Body of pancreas (tissue), 4 donors: ENCODE measurements at regions not wholly inside any gene's neighbourhood (a gene's known extent, or its start where the extent isn't known, plus 50 kb on each side); places are given as distances from the start of the nearest gene placed in this dataset.

Experiments
- ATAC-seq: fragments of 150-250 bp; one replicate; pipeline ENCODE4 v1.9.1; 2016
- DNase-seq, 4 donors: peaks; one replicate each; pipeline ENCODE4 v3.0.0-alpha.2; 2019
- H3K27ac ChIP-seq, 4 donors: fragments of 200-600 bp; sonication (generic); 1 replicate in 3 of 4; 2 replicates in 1 of 4; pipeline versions ENCODE4 v1.5.1 to v1.6.1; 2016 to 2019; ENCODE audit warnings: mild to moderate bottlenecking in 1 of 4, mixed read lengths in 1 of 4, moderate library complexity in 1 of 4
- H3K27me3 ChIP-seq, 2 donors: fragments of 200-600 bp; sonication (generic); one replicate each; pipeline ENCODE4 v1.6.0; 2016; ENCODE audit warnings: mild to moderate bottlenecking in 1 of 2
- H3K36me3 ChIP-seq, 2 donors: fragments of 200-600 bp; sonication (generic); replicated peaks in 1 of 2; 2 replicates each; pipeline ENCODE4 v1.5.1; 2016; ENCODE audit warnings: low read depth in 2 of 2; ENCODE audit not compliant: insufficient read depth in 1 of 2
- H3K4me1 ChIP-seq: fragments of 200-600 bp; sonication (generic); one replicate; pipeline ENCODE4 v1.6.0; 2016
- H3K4me3 ChIP-seq, 2 donors: fragments of 200-600 bp; sonication (generic); 1 replicate in 1 of 2; 2 replicates in 1 of 2; pipeline ENCODE4 v1.5.1; 2016 to 2019
- H3K9me3 ChIP-seq, 3 donors: fragments of 200-600 bp; sonication (generic); 1 replicate in 2 of 3; 2 replicates in 1 of 3; pipeline ENCODE4 v1.5.1; 2016
- CTCF ChIP-seq, 7 experiments: fragments of 450-650 bp in 4 of 7; fragments of 200-600 bp in 3 of 7; sonication (generic) in 3 of 7; IDR thresholded peaks; one replicate each; pipeline ENCODE4 v1.5.1; 2016 to 2019; ENCODE audit warnings: antibody characterized with exemption in 7 of 7
- POLR2A ChIP-seq, 3 donors: fragments of 450-650 bp; IDR thresholded peaks; one replicate each; pipeline ENCODE4 v1.6.1; 2016; ENCODE audit warnings: antibody characterized with exemption in 3 of 3, mild to moderate bottlenecking in 2 of 3
- WGBS, 2 donors: methylation state at CpG; one replicate each; pipeline ENCODE4 v1.1.5; 2017; 5-methylcytosine and 5-hydroxymethylcytosine counted together
- intact Hi-C: fragments of 100-400 bp; cut with DNase I; formaldehyde crosslinking; loops from one replicate; pipeline ENCODE4 v1.15.1; 2023

DNA sequence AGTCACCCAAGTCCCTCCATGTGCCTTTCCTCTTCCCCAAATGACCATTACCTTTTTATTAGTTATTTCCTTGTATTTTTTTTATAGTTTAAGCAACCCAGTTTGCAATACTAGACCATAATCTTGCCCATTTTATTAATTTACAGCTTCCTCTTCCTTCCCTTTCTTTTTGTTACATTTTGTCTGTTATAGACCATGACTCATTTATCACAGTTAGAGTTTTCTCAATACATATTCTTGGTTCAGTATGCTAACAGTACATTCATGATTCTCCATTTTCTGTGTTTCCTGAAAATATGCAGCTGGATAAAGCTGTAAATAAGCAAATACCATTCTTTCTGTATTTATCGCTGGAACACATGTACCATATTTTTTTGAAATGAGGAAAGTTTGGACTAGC is 376.7 kb upstream of the RAG2 start:
- TF ChIP-seq POLR2A (IDR thresholded peaks at IDR 0.05) (no peak), CTCF (IDR thresholded peaks at IDR 0.05) (no peak)
- Histone ChIP-seq H3K36me3 (no peaks in the 10 kb centered on the region), H3K4me1 (no peaks in the 10 kb centered on the region), H3K27ac (no peak overlapping the region), H3K9me3 (no peaks in the 10 kb centered on the region), H3K27me3 (no peaks in the 10 kb centered on the region), H3K4me3 (no peak overlapping the region)
- intact Hi-C loops = no loop called here
- 92 to 94% methylated on average over 1 of the region's 1 CpG for WGBS, 2 donors
- ATAC-seq (no peak), DNase-seq (no peak)

GRCh38 chr11:36953976-36954375 is 355.9 kb upstream of the RAG2 start:
- no peak overlapping the region for H3K4me3 ChIP-seq
- TF ChIP-seq POLR2A (IDR thresholded peaks at IDR 0.05) (no peak), CTCF (IDR thresholded peaks at IDR 0.05) (no peak)
- DNase-seq (no peak), ATAC-seq (no peak)
- H3K4me1 ChIP-seq = no peaks in the 10 kb centered on the region
- H3K36me3 ChIP-seq = no peaks in the 10 kb centered on the region
- H3K9me3 ChIP-seq = peaks cover 0 to 9% (median 0%) of the 10 kb centered on the region in 3 donors
- intact Hi-C loops = no loop called here
- H3K27me3 ChIP-seq = no peaks in the 10 kb centered on the region
- no peak overlapping the region for H3K27ac ChIP-seq

DNA sequence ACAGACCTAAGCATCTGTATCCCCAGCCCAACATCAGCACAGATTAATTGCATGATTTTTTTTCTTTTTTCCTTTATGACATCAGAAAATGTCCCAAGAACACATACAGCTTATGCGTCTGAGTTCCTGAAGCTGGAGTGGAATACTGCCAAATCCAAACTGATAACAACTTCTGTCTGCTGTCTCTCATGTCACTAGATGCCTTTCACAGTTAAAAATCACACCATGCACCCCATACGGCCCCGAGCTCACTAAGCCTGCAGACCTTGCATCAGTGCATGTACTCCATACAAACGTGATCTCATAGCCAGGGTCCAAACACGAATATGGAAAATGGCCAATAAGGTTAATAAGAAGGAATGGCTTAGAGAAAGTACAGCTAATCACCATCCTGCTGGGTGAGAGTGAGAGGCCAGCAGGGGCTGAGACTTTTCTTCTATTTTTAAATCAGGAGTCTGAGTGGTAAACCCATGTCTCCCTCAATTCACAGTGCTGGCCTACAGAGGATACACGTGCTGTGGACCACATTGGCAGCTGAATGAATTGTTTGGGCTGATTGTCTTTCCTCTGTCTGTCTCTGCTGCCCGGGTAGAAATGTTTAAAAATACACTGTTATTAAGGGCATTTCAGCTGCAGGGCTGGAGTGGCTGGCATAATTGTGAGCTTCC is 350.6 kb upstream of the RAG2 start:
- 18 to 21% methylated on average over 7 of the region's 7 CpGs for WGBS, 2 donors
- Histone ChIP-seq H3K4me3 (no peak overlapping the region), H3K9me3 (no peaks in the 10 kb centered on the region), H3K36me3 (no peaks in the 10 kb centered on the region), H3K27me3 (no peaks in the 10 kb centered on the region), H3K4me1 (no peaks in the 10 kb centered on the region), H3K27ac (no peak overlapping the region)
- TF ChIP-seq POLR2A (IDR thresholded peaks at IDR 0.05) = no peak
- ATAC-seq (no peak), DNase-seq (no peak)
- intact Hi-C loops = no loop called here

DNA sequence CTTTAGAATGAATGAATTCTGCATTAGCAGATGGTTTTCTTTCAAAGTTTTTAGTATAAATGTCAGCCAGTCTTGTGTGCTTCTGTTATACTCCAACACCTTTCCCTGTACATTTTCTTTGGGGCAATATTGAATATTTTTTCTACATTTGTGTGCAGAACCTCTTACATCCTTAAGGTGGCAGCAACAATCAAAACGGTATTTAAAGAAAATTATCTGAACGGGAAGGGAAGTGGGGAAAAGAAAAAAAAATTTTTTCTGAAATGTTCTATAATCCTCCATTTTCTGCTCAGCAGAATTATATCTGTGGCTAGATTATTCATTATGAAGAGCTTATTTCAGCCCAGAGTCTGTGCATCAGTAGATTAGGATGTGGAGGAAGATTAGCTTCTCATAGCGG is 347.3 kb upstream of the RAG2 start:
- no peaks in the 10 kb centered on the region for H3K27me3 ChIP-seq
- H3K4me1 ChIP-seq = no peaks in the 10 kb centered on the region
- H3K27ac ChIP-seq = no peak overlapping the region
- H3K36me3 ChIP-seq = no peaks in the 10 kb centered on the region
- no peaks in the 10 kb centered on the region for H3K9me3 ChIP-seq
- TF ChIP-seq CTCF (IDR thresholded peaks at IDR 0.05) = peak in 5 of 7 experiments; percentile 12 to 29 (median 21)
- TF ChIP-seq POLR2A (IDR thresholded peaks at IDR 0.05) = no peak
- ATAC-seq (no peak), DNase-seq (no peak)
- no peak overlapping the region for H3K4me3 ChIP-seq
- WGBS, 2 donors = 34 to 38% methylated on average over 3 of the region's 3 CpGs
- intact Hi-C loops = no loop called here

DNA sequence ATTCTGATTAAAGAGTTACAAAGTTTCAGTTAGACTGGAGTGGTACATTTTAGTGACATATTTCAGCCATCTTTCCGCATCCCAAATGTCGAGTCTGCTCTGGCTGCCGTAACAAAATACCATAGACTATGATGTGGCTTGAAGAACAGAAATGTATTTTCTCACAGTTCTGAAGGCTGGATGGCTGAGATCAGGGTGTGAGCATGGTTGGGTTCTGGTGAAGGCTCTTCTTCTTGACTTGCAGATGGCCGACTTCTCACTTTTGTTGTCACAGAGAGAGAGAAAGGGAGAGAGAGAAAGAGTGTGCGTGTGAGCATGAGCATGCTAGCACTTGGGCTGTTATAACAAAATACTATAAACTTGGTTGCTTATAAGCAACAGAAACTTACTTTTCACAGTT is 335.4 kb upstream of the RAG2 start:
- no peak overlapping the region for H3K4me3 ChIP-seq
- H3K9me3 ChIP-seq = no peaks in the 10 kb centered on the region
- intact Hi-C loops = no loop called here
- DNase-seq (no peak), ATAC-seq (no peak)
- no peaks in the 10 kb centered on the region for H3K27me3 ChIP-seq
- TF ChIP-seq CTCF (IDR thresholded peaks at IDR 0.05) (no peak), POLR2A (IDR thresholded peaks at IDR 0.05) (no peak)
- WGBS, 2 donors = 79 to 85% methylated on average over 5 of the region's 5 CpGs
- no peaks in the 10 kb centered on the region for H3K4me1 ChIP-seq
- H3K36me3 ChIP-seq = no peaks in the 10 kb centered on the region
- no peak overlapping the region for H3K27ac ChIP-seq
